ENCODE measurements at regions not wholly inside any gene's neighbourhood (a gene's known extent, or its start where the extent isn't known, plus 50 kb on each side); places are given as distances from the start of the nearest gene placed in this dataset.

- peaks cover 7% of the 10 kb centered on the region for H3K4me1 ChIP-seq (ENCODE audit: control insufficient read depth, low read length)
- H3K36me3 ChIP-seq (ENCODE audit: control insufficient read depth, low read length), result no peaks in the 10 kb centered on the region
- H3F3A ChIP-seq (ENCODE audit: control insufficient read depth, insufficient read depth), result no peaks in the 10 kb centered on the region
- no peaks in the 10 kb centered on the region for H3K79me2 ChIP-seq (ENCODE audit: control insufficient read depth, low read length)
- H3K27me3 ChIP-seq (ENCODE audit: control insufficient read depth, low read length), result peaks cover 8% of the 10 kb centered on the region
- no peak overlapping the region for H3K4me3 ChIP-seq (ENCODE audit: low read length)
- H3K4me2 ChIP-seq (ENCODE audit: low read length), result no peak overlapping the region
- H3K27ac ChIP-seq (ENCODE audit: low read depth, low read length), result no peak overlapping the region
- H3K9me2 ChIP-seq (replicated peaks; ENCODE audit: control insufficient read depth, low read length), result no peaks in the 10 kb centered on the region
- no peaks in the 10 kb centered on the region; the same call in 1 of the 2 replicates for H4K20me1 ChIP-seq (ENCODE audit: control insufficient read depth, insufficient read depth, low read depth, low read length)
- no peaks in the 10 kb centered on the region for H3K9me3 ChIP-seq (ENCODE audit: control insufficient read depth, insufficient read depth, low read length)
- no peak for TF ChIP-seq EZH2phosphoT487 (IDR thresholded peaks at IDR 0.05; ENCODE audit: borderline replicate concordance, low read length)
These were observed 136.0 kb upstream of the TNRC6C start for GRCh38 chr17:77822302-77823030.

- Histone ChIP-seq H3K4me3 (ENCODE audit: low read length) (no peak overlapping the region), H3K27ac (ENCODE audit: low read depth, low read length) (no peak overlapping the region), H3K4me2 (ENCODE audit: low read length) (no peak overlapping the region)
These were observed 134.3 kb upstream of the TNRC6C start for GRCh38 chr17:77824102-77824779.

GRCh38 chr17:77824780-77825280, 133.7 kb upstream of the TNRC6C start:
- no peaks in the 10 kb centered on the region for H3K9me2 ChIP-seq (replicated peaks; ENCODE audit: control insufficient read depth, low read length)
- no peak for TF ChIP-seq CTCF (IDR thresholded peaks at IDR 0.05; ENCODE audit: low read depth, low read length, poor library complexity, severe bottlenecking)
- no peak for TF ChIP-seq EZH2phosphoT487 (IDR thresholded peaks at IDR 0.05; ENCODE audit: borderline replicate concordance, low read length)
- H3K79me2 ChIP-seq (ENCODE audit: control insufficient read depth, low read length), result no peaks in the 10 kb centered on the region
- no peaks in the 10 kb centered on the region; the same call in 1 of the 2 replicates for H3K27me3 ChIP-seq (ENCODE audit: control insufficient read depth, low read length)
- peaks cover 8% of the 10 kb centered on the region; the same call in 1 of the 2 replicates for H3K9me3 ChIP-seq (ENCODE audit: control insufficient read depth, insufficient read depth, low read length)
- no peaks in the 10 kb centered on the region for H4K20me1 ChIP-seq (ENCODE audit: control insufficient read depth, insufficient read depth, low read depth, low read length)
- peaks cover 7% of the 10 kb centered on the region for H3K4me1 ChIP-seq (ENCODE audit: control insufficient read depth, low read length)
- no peaks in the 10 kb centered on the region for H3K36me3 ChIP-seq (ENCODE audit: control insufficient read depth, low read length)
- H3K4me3 ChIP-seq (ENCODE audit: low read length), result no peak overlapping the region
- peaks cover 9% of the 10 kb centered on the region; the same call in 1 of the 2 replicates for H3F3A ChIP-seq (ENCODE audit: control insufficient read depth, insufficient read depth)
- no peak overlapping the region for H3K4me2 ChIP-seq (ENCODE audit: low read length)
- H3K27ac ChIP-seq (ENCODE audit: low read depth, low read length), result no peak overlapping the region

More at GRCh38 chr17:77824102-77824779, 134.3 kb upstream of the TNRC6C start:
- no peaks in the 10 kb centered on the region for H4K20me1 ChIP-seq (ENCODE audit: control insufficient read depth, insufficient read depth, low read depth, low read length)
- no peaks in the 10 kb centered on the region; the same call in 1 of the 2 replicates for H3K27me3 ChIP-seq (ENCODE audit: control insufficient read depth, low read length)
- peaks cover 9% of the 10 kb centered on the region; the same call in 1 of the 2 replicates for H3F3A ChIP-seq (ENCODE audit: control insufficient read depth, insufficient read depth)
- peaks cover 8% of the 10 kb centered on the region; the same call in 1 of the 2 replicates for H3K9me3 ChIP-seq (ENCODE audit: control insufficient read depth, insufficient read depth, low read length)
- no peak for TF ChIP-seq CTCF (IDR thresholded peaks at IDR 0.05; ENCODE audit: low read depth, low read length, poor library complexity, severe bottlenecking)
- TF ChIP-seq EZH2phosphoT487 (IDR thresholded peaks at IDR 0.05; ENCODE audit: borderline replicate concordance, low read length), result no peak
- H3K79me2 ChIP-seq (ENCODE audit: control insufficient read depth, low read length), result no peaks in the 10 kb centered on the region
- H3K9me2 ChIP-seq (replicated peaks; ENCODE audit: control insufficient read depth, low read length), result no peaks in the 10 kb centered on the region
- H3K36me3 ChIP-seq (ENCODE audit: control insufficient read depth, low read length), result no peaks in the 10 kb centered on the region
- peaks cover 7% of the 10 kb centered on the region for H3K4me1 ChIP-seq (ENCODE audit: control insufficient read depth, low read length)
